Calu3 (cell line): ENCODE measurements at regions not wholly inside any gene's neighbourhood (a gene's known extent, or its start where the extent isn't known, plus 50 kb on each side); places are given as distances from the start of the nearest gene placed in this dataset.

Experiments
- BruUV-seq: library from RNA; stranded (reverse); fragments of 400-500 nt; replicated peaks from 2 replicates; lab custom pipeline; 2021; lab: Mats Ljungman, UMichigan
- CTCF ChIA-PET: fragments of 300-600 bp; sonication (Branson Sonifier 250); formaldehyde crosslinking; loops from one replicate; lab custom pipeline; 2022; ENCODE audit warnings: antibody characterized with exemption; lab: Charles Lee
- DNase-seq: peaks from one replicate; pipeline ENCODE4 v3.0.0; 2022
- H3K27ac Mint-ChIP-seq: one replicate; pipeline ENCODE4 v1.8.0; 2022; ENCODE audit warnings: mixed read lengths; ENCODE audit not compliant: unreplicated experiment
- H3K27me3 Mint-ChIP-seq: one replicate; pipeline ENCODE4 v1.8.0; 2022; ENCODE audit warnings: mixed read lengths; ENCODE audit not compliant: unreplicated experiment
- H3K36me3 Mint-ChIP-seq: one replicate; pipeline ENCODE4 v1.8.0; 2022; ENCODE audit warnings: mild to moderate bottlenecking, moderate library complexity, mixed read lengths; ENCODE audit not compliant: insufficient read depth, unreplicated experiment
- H3K4me1 Mint-ChIP-seq: one replicate; pipeline ENCODE4 v1.8.0; 2022; ENCODE audit warnings: mild to moderate bottlenecking, low read depth, mixed read lengths; ENCODE audit not compliant: unreplicated experiment
- H3K4me3 Mint-ChIP-seq: one replicate; pipeline ENCODE4 v1.8.0; 2022; ENCODE audit warnings: mild to moderate bottlenecking, low read depth, moderate library complexity, mixed read lengths; ENCODE audit not compliant: unreplicated experiment
- H3K9me3 Mint-ChIP-seq: one replicate; pipeline ENCODE4 v1.8.0; 2022; ENCODE audit warnings: low read depth, mixed read lengths; ENCODE audit not compliant: unreplicated experiment
- CTCF ChIP-seq: fragments of 200-600 bp; IDR thresholded peaks from one replicate; pipeline ENCODE4 v1.8.0; 2022; ENCODE audit warnings: antibody characterized with exemption; ENCODE audit not compliant: unreplicated experiment
- intact Hi-C: fragments of 100-400 bp; cut with micrococcal nuclease; formaldehyde crosslinking; loops from one replicate; pipeline ENCODE4 v1.10.0; 2022; ENCODE audit not compliant: unreplicated experiment

GRCh38 chrX:119337201-119337600 lies 61.9 kb upstream of the SLC25A43 start:
- Mint-ChIP-seq H3K9me3 (no peaks in the 10 kb centered on the region), H3K27me3 (peaks cover 32% of the 10 kb centered on the region), H3K36me3 (no peaks in the 10 kb centered on the region), H3K27ac (no peak overlapping the region), H3K4me3 (no peak overlapping the region), H3K4me1 (no peaks in the 10 kb centered on the region)
- CTCF ChIA-PET, result no interaction called here
- TF ChIP-seq CTCF, result no peak
- no peak for DNase-seq
- BruUV-seq, result no TSS peak
- intact Hi-C loops, result no loop called here

GRCh38 chrX:119340606-119341205 lies 58.4 kb upstream of the SLC25A43 start:
- intact Hi-C loops, result no loop called here
- Mint-ChIP-seq H3K4me3 (no peak overlapping the region), H3K4me1 (peaks cover 1% of the 10 kb centered on the region), H3K9me3 (no peaks in the 10 kb centered on the region), H3K36me3 (no peaks in the 10 kb centered on the region), H3K27ac (no peak overlapping the region), H3K27me3 (peaks cover 32% of the 10 kb centered on the region)
- no TSS peak for BruUV-seq
- no peak for DNase-seq
- CTCF ChIA-PET, result no interaction called here
- TF ChIP-seq CTCF, result no peak

GRCh38 chrX:119343856-119344255 lies 55.3 kb upstream of the SLC25A43 start:
- no peaks in the 10 kb centered on the region for H3K36me3 Mint-ChIP-seq
- H3K27me3 Mint-ChIP-seq, result peaks cover 41% of the 10 kb centered on the region
- H3K4me1 Mint-ChIP-seq, result peaks cover 6% of the 10 kb centered on the region
- TF ChIP-seq CTCF, result no peak
- no peaks in the 10 kb centered on the region for H3K9me3 Mint-ChIP-seq
- CTCF ChIA-PET, result no interaction called here
- peak; percentile 27 for DNase-seq
- intact Hi-C loops, result no loop called here
- H3K27ac Mint-ChIP-seq, result no peak overlapping the region
- H3K4me3 Mint-ChIP-seq, result no peak overlapping the region
- BruUV-seq, result no TSS peak
